Transverse colon (tissue), 4 donors: ENCODE measurements at regions not wholly inside any gene's neighbourhood (a gene's known extent, or its start where the extent isn't known, plus 50 kb on each side); places are given as distances from the start of the nearest gene placed in this dataset.

Source experiments
- DNase-seq: peaks from one replicate; pipeline ENCODE4 v3.0.0-alpha.2; 2019
- H3K27ac ChIP-seq, 4 donors: fragments of 200-600 bp; sonication (generic); 2 replicates each; pipeline ENCODE4 v1.5.1; 2016 to 2018; ENCODE audit warnings: inconsistent platforms in 4 of 4
- H3K27me3 ChIP-seq: fragments of 200-600 bp; sonication (generic); 2 replicates; pipeline ENCODE4 v1.5.1; 2017; ENCODE audit warnings: inconsistent platforms
- H3K36me3 ChIP-seq, 4 donors: fragments of 200-600 bp; sonication (generic); 2 replicates each; pipeline ENCODE4 v1.5.1; 2017 to 2019; ENCODE audit warnings: inconsistent platforms in 4 of 4
- H3K4me1 ChIP-seq, 4 donors: fragments of 200-600 bp; sonication (generic); 2 replicates each; pipeline ENCODE4 v1.5.1; 2017 to 2020; ENCODE audit warnings: inconsistent platforms in 4 of 4
- H3K4me3 ChIP-seq, 4 donors: fragments of 200-600 bp; sonication (generic); 1 replicate in 1 of 4; 2 replicates in 3 of 4; pipeline versions ENCODE4 v1.5.1 to v1.6.1; 2017 to 2019; ENCODE audit warnings: inconsistent platforms in 4 of 4
- H3K9me3 ChIP-seq, 2 donors: fragments of 200-600 bp; sonication (generic); 2 replicates each; pipeline ENCODE4 v1.5.1; 2017 to 2019; ENCODE audit warnings: inconsistent platforms in 2 of 2
- EP300 ChIP-seq: sonication (generic); formaldehyde crosslinking; IDR thresholded peaks from one replicate; pipeline ENCODE4 v1.6.1; 2017; ENCODE audit warnings: antibody characterized with exemption, low read depth
- POLR2A ChIP-seq: fragments of 450-650 bp; IDR thresholded peaks from one replicate; pipeline ENCODE4 v1.6.1; 2016; ENCODE audit warnings: antibody characterized with exemption, mild to moderate bottlenecking, moderate library complexity
- POLR2AphosphoS5 ChIP-seq, 3 donors: sonication (generic); formaldehyde crosslinking; IDR thresholded peaks; one replicate each; pipeline ENCODE4 v1.6.1; 2016; ENCODE audit warnings: antibody characterized with exemption in 3 of 3
- WGBS, 2 donors: methylation state at CpG; one replicate each; pipeline ENCODE4 v1.1.5; 2018; ENCODE audit warnings: low coverage in 1 of 2; 5-methylcytosine and 5-hydroxymethylcytosine counted together
- in situ Hi-C, 4 donors: fragments of 200-750 bp; cut with MboI; loops; one replicate each; pipeline versions ENCODE4 v1.15.0 to v1.15.1; 2017; ENCODE audit warnings: low sequenced_read_pairs in 3 of 4, low pct_ligation_motif_present in 1 of 4, low pct_unique_long_range_greater_than_20kb in 1 of 4
- intact Hi-C: fragments of 100-400 bp; cut with DNase I; formaldehyde crosslinking; loops from one replicate; pipeline ENCODE4 v1.15.1; 2023; ENCODE audit warnings: low total_unique reads
- TF ChIP-seq, protein P1 (sequence below), 5 experiments: fragments of 200-600 bp in 3 of 5; fragments of 450-650 bp in 2 of 5; sonication (generic) in 3 of 5; IDR thresholded peaks; 1 replicate in 2 of 5; 2 replicates in 3 of 5; pipeline ENCODE4 v1.5.1; 2016 to 2017; ENCODE audit warnings: antibody characterized with exemption in 5 of 5, inconsistent platforms in 3 of 5, mild to moderate bottlenecking in 2 of 5, moderate library complexity in 1 of 5

DNA sequence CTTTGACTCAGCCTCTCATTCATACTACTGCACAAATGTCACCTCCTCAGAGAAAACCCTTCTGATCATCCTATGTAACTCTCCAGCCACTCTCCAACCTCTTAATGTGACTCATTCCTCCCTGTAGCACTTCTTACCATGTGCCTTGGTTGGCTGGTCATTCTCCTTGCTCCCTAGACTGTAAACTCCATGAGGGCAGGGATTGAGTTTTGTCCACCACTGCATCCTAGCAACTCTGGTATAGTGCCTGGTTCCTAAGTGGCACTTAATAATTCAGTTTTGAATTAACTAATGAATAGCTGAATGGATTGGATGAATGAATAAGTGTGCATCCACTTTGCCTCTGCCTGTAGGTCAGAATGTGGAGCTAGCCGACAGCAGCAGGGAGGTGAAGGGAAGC lies 202.5 kb upstream of the HES1 start:
- no peaks in the 10 kb centered on the region for H3K9me3 ChIP-seq
- no peaks in the 10 kb centered on the region for H3K27me3 ChIP-seq
- in situ Hi-C loops = no loop called here
- H3K27ac ChIP-seq = no peak overlapping the region
- DNase-seq = no peak
- 83 to 100% methylated on average over 1 of the region's 1 CpG for WGBS, 2 donors
- TF ChIP-seq POLR2A = no peak
- no peak for TF ChIP-seq POLR2AphosphoS5 (IDR thresholded peaks at IDR 0.05)
- TF ChIP-seq, protein P1, sequence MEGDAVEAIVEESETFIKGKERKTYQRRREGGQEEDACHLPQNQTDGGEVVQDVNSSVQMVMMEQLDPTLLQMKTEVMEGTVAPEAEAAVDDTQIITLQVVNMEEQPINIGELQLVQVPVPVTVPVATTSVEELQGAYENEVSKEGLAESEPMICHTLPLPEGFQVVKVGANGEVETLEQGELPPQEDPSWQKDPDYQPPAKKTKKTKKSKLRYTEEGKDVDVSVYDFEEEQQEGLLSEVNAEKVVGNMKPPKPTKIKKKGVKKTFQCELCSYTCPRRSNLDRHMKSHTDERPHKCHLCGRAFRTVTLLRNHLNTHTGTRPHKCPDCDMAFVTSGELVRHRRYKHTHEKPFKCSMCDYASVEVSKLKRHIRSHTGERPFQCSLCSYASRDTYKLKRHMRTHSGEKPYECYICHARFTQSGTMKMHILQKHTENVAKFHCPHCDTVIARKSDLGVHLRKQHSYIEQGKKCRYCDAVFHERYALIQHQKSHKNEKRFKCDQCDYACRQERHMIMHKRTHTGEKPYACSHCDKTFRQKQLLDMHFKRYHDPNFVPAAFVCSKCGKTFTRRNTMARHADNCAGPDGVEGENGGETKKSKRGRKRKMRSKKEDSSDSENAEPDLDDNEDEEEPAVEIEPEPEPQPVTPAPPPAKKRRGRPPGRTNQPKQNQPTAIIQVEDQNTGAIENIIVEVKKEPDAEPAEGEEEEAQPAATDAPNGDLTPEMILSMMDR (IDR thresholded peaks at IDR 0.05) = no peak
- TF ChIP-seq EP300 = no peak
- intact Hi-C loops = no loop called here
- H3K4me3 ChIP-seq = no peak overlapping the region
- no peaks in the 10 kb centered on the region for H3K36me3 ChIP-seq
- H3K4me1 ChIP-seq = no peaks in the 10 kb centered on the region

DNA sequence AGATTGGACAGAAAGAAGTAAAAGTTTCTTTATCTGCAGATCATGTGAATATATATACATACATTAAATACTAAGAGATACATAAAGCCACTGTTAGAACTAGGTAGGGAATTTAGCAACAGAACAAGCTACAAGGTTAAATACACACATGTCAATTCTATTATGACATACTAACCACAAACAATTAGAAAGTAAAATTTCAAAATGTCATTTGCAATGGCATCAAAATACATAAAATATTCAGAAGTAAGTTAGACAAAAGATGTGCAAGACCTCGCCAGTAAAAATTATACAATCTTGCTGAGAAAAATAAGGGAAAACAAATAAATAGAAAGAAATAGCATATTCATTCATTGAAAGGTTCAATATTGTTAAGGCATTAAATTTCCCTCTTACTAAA lies 200.0 kb upstream of the HES1 start:
- TF ChIP-seq, protein P1 (IDR thresholded peaks at IDR 0.05) = no peak
- no peak for TF ChIP-seq EP300
- TF ChIP-seq POLR2A = no peak
- no peak for TF ChIP-seq POLR2AphosphoS5 (IDR thresholded peaks at IDR 0.05)
- H3K36me3 ChIP-seq = no peaks in the 10 kb centered on the region

DNA sequence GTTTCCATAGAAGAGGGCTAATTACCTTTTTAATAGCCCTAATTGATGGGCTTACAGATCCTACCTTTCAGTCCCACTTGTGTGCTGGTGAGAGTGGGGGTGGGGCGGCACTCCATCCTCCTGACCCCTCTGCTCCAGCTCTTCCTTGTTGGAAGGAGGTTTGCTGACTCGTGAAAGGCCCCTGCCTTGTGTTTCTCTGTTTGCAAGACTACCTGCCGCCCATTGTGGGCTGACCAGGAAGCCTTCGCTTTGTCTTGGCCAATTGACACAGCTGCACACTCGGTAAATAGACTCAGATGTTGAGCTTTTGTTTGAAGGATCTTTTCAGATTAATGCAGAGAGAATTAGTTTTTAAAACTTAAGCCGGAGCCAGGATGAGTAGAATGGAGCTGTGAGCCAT lies 197.3 kb upstream of the HES1 start:
- no peaks in the 10 kb centered on the region for H3K36me3 ChIP-seq
- no peak overlapping the region for H3K4me3 ChIP-seq
- H3K4me1 ChIP-seq = no peaks in the 10 kb centered on the region
- intact Hi-C loops = no loop called here
- 63 to 76% methylated on average over 2 to 6 of the region's 6 CpGs for WGBS, 2 donors
- in situ Hi-C loops = no loop called here
- no peaks in the 10 kb centered on the region for H3K27me3 ChIP-seq
- TF ChIP-seq POLR2A (no peak), POLR2AphosphoS5 (IDR thresholded peaks at IDR 0.05) (no peak), EP300 (no peak)
- TF ChIP-seq, protein P1 (IDR thresholded peaks at IDR 0.05) = no peak
- no peak overlapping the region for H3K27ac ChIP-seq
- no peak for DNase-seq
- no peaks in the 10 kb centered on the region for H3K9me3 ChIP-seq

More for the DNA sequence above, 200.0 kb upstream of the HES1 start:
- Histone ChIP-seq H3K27ac (no peak overlapping the region), H3K4me1 (no peaks in the 10 kb centered on the region), H3K27me3 (no peaks in the 10 kb centered on the region), H3K9me3 (no peaks in the 10 kb centered on the region), H3K4me3 (no peak overlapping the region)
- DNase-seq = no peak
- 81 to 83% methylated on average over 1 of the region's 1 CpG for WGBS, 2 donors
- in situ Hi-C loops = no loop called here
- intact Hi-C loops = no loop called here

DNA sequence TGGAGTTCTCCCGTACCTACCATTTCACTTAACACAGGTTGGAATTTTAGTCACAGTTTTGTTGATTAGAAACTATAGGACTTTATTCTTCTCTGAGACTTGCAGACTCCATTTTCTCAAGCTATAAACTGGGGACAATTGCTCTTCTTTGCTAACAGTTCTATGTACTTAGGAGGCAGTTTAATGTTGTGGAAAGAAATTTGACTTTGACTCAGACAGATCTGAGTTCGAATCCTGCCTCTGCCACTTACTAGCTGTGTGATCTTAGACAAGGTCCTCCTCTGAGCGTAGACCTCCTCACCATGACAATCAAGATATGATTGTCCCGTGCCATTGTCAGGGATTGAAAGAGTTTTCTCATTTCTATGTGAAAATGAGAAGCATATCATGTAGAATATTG lies 196.4 kb upstream of the HES1 start:
- no peaks in the 10 kb centered on the region for H3K27me3 ChIP-seq
- H3K4me3 ChIP-seq = no peak overlapping the region
- in situ Hi-C loops = no loop called here
- DNase-seq = no peak
- 86 to 94% methylated on average over 4 of the region's 4 CpGs for WGBS, 2 donors
- TF ChIP-seq EP300 (no peak), POLR2A (no peak)
- TF ChIP-seq, protein P1 (IDR thresholded peaks at IDR 0.05) = no peak
- H3K4me1 ChIP-seq = no peaks in the 10 kb centered on the region
- H3K27ac ChIP-seq = no peak overlapping the region
- H3K36me3 ChIP-seq = no peaks in the 10 kb centered on the region
- intact Hi-C loops = no loop called here
- H3K9me3 ChIP-seq = no peaks in the 10 kb centered on the region
